Transverse colon (tissue), 4 donors: ENCODE measurements at regions not wholly inside any gene's neighbourhood (a gene's known extent, or its start where the extent isn't known, plus 50 kb on each side); places are given as distances from the start of the nearest gene placed in this dataset.

Experiments
- DNase-seq: peaks from one replicate; pipeline ENCODE4 v3.0.0-alpha.2; 2019
- H3K27ac ChIP-seq, 4 donors: fragments of 200-600 bp; sonication (generic); 2 replicates each; pipeline ENCODE4 v1.5.1; 2016 to 2018; ENCODE audit warnings: inconsistent platforms in 4 of 4
- H3K27me3 ChIP-seq: fragments of 200-600 bp; sonication (generic); 2 replicates; pipeline ENCODE4 v1.5.1; 2017; ENCODE audit warnings: inconsistent platforms
- H3K36me3 ChIP-seq, 4 donors: fragments of 200-600 bp; sonication (generic); 2 replicates each; pipeline ENCODE4 v1.5.1; 2017 to 2019; ENCODE audit warnings: inconsistent platforms in 4 of 4
- H3K4me1 ChIP-seq, 4 donors: fragments of 200-600 bp; sonication (generic); 2 replicates each; pipeline ENCODE4 v1.5.1; 2017 to 2020; ENCODE audit warnings: inconsistent platforms in 4 of 4
- H3K4me3 ChIP-seq, 4 donors: fragments of 200-600 bp; sonication (generic); 1 replicate in 1 of 4; 2 replicates in 3 of 4; pipeline versions ENCODE4 v1.5.1 to v1.6.1; 2017 to 2019; ENCODE audit warnings: inconsistent platforms in 4 of 4
- H3K9me3 ChIP-seq, 2 donors: fragments of 200-600 bp; sonication (generic); 2 replicates each; pipeline ENCODE4 v1.5.1; 2017 to 2019; ENCODE audit warnings: inconsistent platforms in 2 of 2
- CTCF ChIP-seq, 5 experiments: fragments of 200-600 bp in 3 of 5; fragments of 450-650 bp in 2 of 5; sonication (generic) in 3 of 5; IDR thresholded peaks; 1 replicate in 2 of 5; 2 replicates in 3 of 5; pipeline ENCODE4 v1.5.1; 2016 to 2017; ENCODE audit warnings: antibody characterized with exemption in 5 of 5, inconsistent platforms in 3 of 5, mild to moderate bottlenecking in 2 of 5, moderate library complexity in 1 of 5
- EP300 ChIP-seq: sonication (generic); formaldehyde crosslinking; IDR thresholded peaks from one replicate; pipeline ENCODE4 v1.6.1; 2017; ENCODE audit warnings: antibody characterized with exemption, low read depth
- POLR2A ChIP-seq: fragments of 450-650 bp; IDR thresholded peaks from one replicate; pipeline ENCODE4 v1.6.1; 2016; ENCODE audit warnings: antibody characterized with exemption, mild to moderate bottlenecking, moderate library complexity
- POLR2AphosphoS5 ChIP-seq, 3 donors: sonication (generic); formaldehyde crosslinking; IDR thresholded peaks; one replicate each; pipeline ENCODE4 v1.6.1; 2016; ENCODE audit warnings: antibody characterized with exemption in 3 of 3
- WGBS, 2 donors: methylation state at CpG; one replicate each; pipeline ENCODE4 v1.1.5; 2018; ENCODE audit warnings: low coverage in 1 of 2; 5-methylcytosine and 5-hydroxymethylcytosine counted together
- in situ Hi-C, 4 donors: fragments of 200-750 bp; cut with MboI; loops; one replicate each; pipeline versions ENCODE4 v1.15.0 to v1.15.1; 2017; ENCODE audit warnings: low sequenced_read_pairs in 3 of 4, low pct_ligation_motif_present in 1 of 4, low pct_unique_long_range_greater_than_20kb in 1 of 4
- intact Hi-C: fragments of 100-400 bp; cut with DNase I; formaldehyde crosslinking; loops from one replicate; pipeline ENCODE4 v1.15.1; 2023; ENCODE audit warnings: low total_unique reads

GRCh38 chr12:131209082-131210070, 255.7 kb downstream of the ADGRD1 start:
- Histone ChIP-seq H3K27ac (no peak overlapping the region), H3K36me3 (no peaks in the 10 kb centered on the region), H3K4me1 (no peaks in the 10 kb centered on the region), H3K4me3 (no peak overlapping the region), H3K9me3 (no peaks in the 10 kb centered on the region), H3K27me3 (peaks cover 3% of the 10 kb centered on the region)
- in situ Hi-C loops = no loop called here
- 86 to 92% methylated on average over 1 to 21 of the region's 21 CpGs for WGBS, 2 donors
- no peak for DNase-seq
- intact Hi-C loops = no loop called here
- TF ChIP-seq EP300 (no peak), POLR2AphosphoS5 (IDR thresholded peaks at IDR 0.05) (no peak), CTCF (IDR thresholded peaks at IDR 0.05) (no peak), POLR2A (no peak)

- Histone ChIP-seq H3K27ac (no peak overlapping the region), H3K4me3 (no peak overlapping the region), H3K27me3 (no peaks in the 10 kb centered on the region), H3K4me1 (no peaks in the 10 kb centered on the region), H3K36me3 (no peaks in the 10 kb centered on the region), H3K9me3 (no peaks in the 10 kb centered on the region)
- no peak for DNase-seq
- intact Hi-C loops = no loop called here
- WGBS, 2 donors = 60 to 83% methylated on average over 1 to 13 of the region's 13 CpGs
- in situ Hi-C loops = no loop called here
- TF ChIP-seq POLR2AphosphoS5 (IDR thresholded peaks at IDR 0.05) (no peak), POLR2A (no peak), CTCF (IDR thresholded peaks at IDR 0.05) (no peak), EP300 (no peak)
These were observed 257.0 kb downstream of the ADGRD1 start for GRCh38 chr12:131210506-131211339.

- 77 to 80% methylated on average over 2 to 9 of the region's 9 CpGs for WGBS, 2 donors
- H3K27ac ChIP-seq = no peak overlapping the region
- intact Hi-C loops (no loop called here), in situ Hi-C loops (no loop called here)
- H3K36me3 ChIP-seq = no peaks in the 10 kb centered on the region
- H3K4me3 ChIP-seq = no peak overlapping the region
- no peaks in the 10 kb centered on the region for H3K4me1 ChIP-seq
- no peak for DNase-seq
- TF ChIP-seq POLR2AphosphoS5 (IDR thresholded peaks at IDR 0.05) (no peak), EP300 (no peak), CTCF (IDR thresholded peaks at IDR 0.05) (no peak), POLR2A (no peak)
- no peaks in the 10 kb centered on the region for H3K9me3 ChIP-seq
- H3K27me3 ChIP-seq = no peaks in the 10 kb centered on the region
These were observed 257.7 kb downstream of the ADGRD1 start for GRCh38 chr12:131211340-131211938.
